ENCODE measurements at regions not wholly inside any gene's neighbourhood (a gene's known extent, or its start where the extent isn't known, plus 50 kb on each side); places are given as distances from the start of the nearest gene placed in this dataset.

GRCh38 chr6:79133173-79133572 is 55.1 kb upstream of the PHIP start:
- TF ChIP-seq EZH2 (IDR thresholded peaks at IDR 0.05) = no peak
- no peak for TF ChIP-seq CTCF (IDR thresholded peaks at IDR 0.05)
- TF ChIP-seq EZH2phosphoT487 (IDR thresholded peaks at IDR 0.05) = no peak

Measured in neural progenitor cell (in vitro differentiated cells).